B cell (primary cell): ENCODE measurements at regions not wholly inside any gene's neighbourhood (a gene's known extent, or its start where the extent isn't known, plus 50 kb on each side); places are given as distances from the start of the nearest gene placed in this dataset.

Source experiments
- ATAC-seq: fragments of 200-7000 bp; cut with Tn5 transposase; one replicate; pipeline ENCODE4 v1.10.0; 2021; ENCODE audit warnings: low read depth, mild to moderate bottlenecking, moderate number of reproducible peaks, moderate library complexity
- CTCF ChIA-PET: fragments of 350-600 bp; sonication (Branson Sonifier 250); formaldehyde crosslinking; loops from one replicate; lab custom pipeline; 2021; ENCODE audit warnings: antibody characterized with exemption, inconsistent platforms; lab: Charles Lee
- POLR2A ChIA-PET: fragments of 350-600 bp; sonication (Branson Sonifier 250); formaldehyde crosslinking; loops from one replicate; lab custom pipeline; 2021; ENCODE audit warnings: antibody characterized with exemption; lab: Charles Lee
- DNase-seq: peaks from one replicate; pipeline ENCODE4 v3.0.0; 2013
- H2AFZ ChIP-seq: 2 replicates; pipeline ENCODE4 v1.6.1; 2012; ENCODE audit warnings: mild to moderate bottlenecking, low read depth, low read length; ENCODE audit not compliant: insufficient read depth, poor library complexity, severe bottlenecking
- H3K27ac ChIP-seq, 2 donors: 1 replicate in 1 of 2; 2 replicates in 1 of 2; pipeline ENCODE4 v1.5.1; 2012 to 2013; ENCODE audit warnings: low read length in 2 of 2, mild to moderate bottlenecking in 2 of 2, moderate library complexity in 1 of 2
- H3K27me3 ChIP-seq, 4 experiments: fragments of 200-600 bp in 1 of 4; sonication (generic) in 1 of 4; replicated peaks in 1 of 4; 1 replicate in 2 of 4; 2 replicates in 2 of 4; pipeline versions ENCODE4 v1.6.1 to v1.7.0; 2013 to 2016; ENCODE audit warnings: low read length in 3 of 4, mild to moderate bottlenecking in 2 of 4, mixed read lengths in 1 of 4, moderate library complexity in 1 of 4; ENCODE audit not compliant: insufficient read depth in 4 of 4, control insufficient read depth in 3 of 4; ENCODE audit errors: control extremely low read depth in 1 of 4
- H3K36me3 ChIP-seq, 2 experiments: replicated peaks in 1 of 2; 1 replicate in 1 of 2; 2 replicates in 1 of 2; pipeline versions ENCODE4 v1.6.1 to v1.7.1; 2013; ENCODE audit warnings: low read length in 1 of 2; ENCODE audit not compliant: insufficient read depth in 2 of 2, control insufficient read depth in 1 of 2; ENCODE audit errors: control extremely low read depth in 1 of 2, extremely low read depth in 1 of 2
- H3K4me1 ChIP-seq, 2 donors: fragments of 200-600 bp in 1 of 2; sonication (generic) in 1 of 2; 1 replicate in 1 of 2; 2 replicates in 1 of 2; pipeline versions ENCODE4 v1.5.1 to v1.6.1; 2013 to 2017; ENCODE audit warnings: low read length in 2 of 2; ENCODE audit not compliant: control insufficient read depth in 2 of 2, insufficient read depth in 2 of 2
- H3K4me2 ChIP-seq: replicated peaks from 2 replicates; pipeline ENCODE3; 2012; ENCODE audit warnings: mild to moderate bottlenecking, low read depth, low read length; ENCODE audit not compliant: poor library complexity, severe bottlenecking
- H3K4me3 ChIP-seq, 5 experiments: fragments of 200-600 bp in 1 of 5; sonication (generic) in 1 of 5; 1 replicate in 3 of 5; 2 replicates in 2 of 5; pipeline versions ENCODE4 v1.5.1 to v1.7.0; 2011 to 2016; ENCODE audit warnings: low read length in 4 of 5, mild to moderate bottlenecking in 4 of 5, low read depth in 2 of 5, control low read depth in 1 of 5, moderate library complexity in 1 of 5; ENCODE audit not compliant: insufficient read depth in 1 of 5; ENCODE audit errors: control extremely low read depth in 1 of 5, extremely low read depth in 1 of 5
- H3K79me2 ChIP-seq: fragments of 200-600 bp; sonication (generic); one replicate; pipeline ENCODE4 v1.6.0; 2016; ENCODE audit warnings: low read length; ENCODE audit not compliant: control insufficient read depth, insufficient read depth
- H3K9ac ChIP-seq: fragments of 200-600 bp; sonication (generic); 2 replicates; pipeline ENCODE4 v1.6.1; 2017; ENCODE audit warnings: mild to moderate bottlenecking, low read length, moderate library complexity
- H3K9me3 ChIP-seq, 3 donors: one replicate each; pipeline versions ENCODE4 v1.6.1 to v1.7.1; 2013; ENCODE audit warnings: low read length in 2 of 3; ENCODE audit not compliant: control insufficient read depth in 2 of 3, insufficient read depth in 1 of 3; ENCODE audit errors: control extremely low read depth in 1 of 3
- H4K20me1 ChIP-seq: 2 replicates; pipeline ENCODE4 v1.6.0; 2012; ENCODE audit warnings: mild to moderate bottlenecking, low read length; ENCODE audit not compliant: insufficient read depth, control insufficient read depth, poor library complexity, severe bottlenecking
- H3K27ac Mint-ChIP-seq: one replicate; pipeline ENCODE4 v1.8.0; 2021; ENCODE audit warnings: mixed read lengths
- H3K27me3 Mint-ChIP-seq: one replicate; pipeline ENCODE4 v1.8.0; 2021; ENCODE audit warnings: mixed read lengths
- H3K4me1 Mint-ChIP-seq: one replicate; pipeline ENCODE4 v1.8.0; 2021; ENCODE audit warnings: mixed read lengths
- H3K4me3 Mint-ChIP-seq: one replicate; pipeline ENCODE4 v1.8.0; 2021; ENCODE audit warnings: mixed read lengths
- H3K9me3 Mint-ChIP-seq: one replicate; pipeline ENCODE4 v1.8.0; 2022; ENCODE audit warnings: mixed read lengths; ENCODE audit not compliant: insufficient read depth
- CTCF ChIP-seq: fragments of 200-600 bp; IDR thresholded peaks from one replicate; pipeline ENCODE4 v1.8.0; 2022; ENCODE audit warnings: antibody characterized with exemption, mild to moderate bottlenecking
- EZH2 ChIP-seq: IDR thresholded peaks from 2 replicates; pipeline ENCODE4 v1.6.1; 2012; ENCODE audit warnings: borderline replicate concordance, low read depth, mild to moderate bottlenecking, moderate library complexity, low read length; ENCODE audit not compliant: insufficient read depth, poor library complexity, severe bottlenecking
- WGBS: methylation state at CpG from one replicate; pipeline ENCODE4 v1.1.5; 2013; ENCODE audit warnings: missing lambda C conversion rate; ENCODE audit not compliant: insufficient coverage; 5-methylcytosine and 5-hydroxymethylcytosine counted together
- intact Hi-C: fragments of 100-400 bp; cut with micrococcal nuclease; formaldehyde crosslinking; loops from one replicate; pipeline ENCODE4 v1.10.0; 2022

- ChIA-PET CTCF (no interaction called here), POLR2A (no interaction called here)
- H3K36me3 ChIP-seq: no peaks in the 10 kb centered on the region
- H3K4me2 ChIP-seq: no peak overlapping the region
- no peaks in the 10 kb centered on the region for H3K9me3 ChIP-seq
- H3K27ac ChIP-seq: no peak overlapping the region
- DNase-seq (no peak), ATAC-seq (no peak)
- H3K4me1 ChIP-seq: no peaks in the 10 kb centered on the region
- H3K9ac ChIP-seq: no peak overlapping the region
- H3K4me3 ChIP-seq: no peak overlapping the region
- no peak overlapping the region for H2AFZ ChIP-seq
- no peaks in the 10 kb centered on the region for H3K27me3 Mint-ChIP-seq
- no peak overlapping the region for H3K27ac Mint-ChIP-seq
- no peaks in the 10 kb centered on the region for H3K4me1 Mint-ChIP-seq
- H3K79me2 ChIP-seq: no peaks in the 10 kb centered on the region
- no peaks in the 10 kb centered on the region for H4K20me1 ChIP-seq
- no CpG with 5 or more reads among the region's 2 CpGs for WGBS
- intact Hi-C loops: no loop called here
- H3K4me3 Mint-ChIP-seq: no peak overlapping the region
- H3K27me3 ChIP-seq: no peaks in the 10 kb centered on the region
- TF ChIP-seq CTCF: no peak
- no peak for TF ChIP-seq EZH2
- H3K9me3 Mint-ChIP-seq: no peaks in the 10 kb centered on the region
These were observed 716.4 kb upstream of the MARCKS start for GRCh38 chr6:113140721-113141120.

GRCh38 chr6:113141901-113142300 is 715.2 kb upstream of the MARCKS start:
- WGBS: 80% methylated on average over 1 of the region's 2 CpGs
- no peak for TF ChIP-seq CTCF
- no peak for TF ChIP-seq EZH2
- H3K4me1 ChIP-seq: no peaks in the 10 kb centered on the region
- H2AFZ ChIP-seq: no peak overlapping the region
- H3K27ac ChIP-seq: no peak overlapping the region
- no peak for DNase-seq
- no peaks in the 10 kb centered on the region for H3K27me3 Mint-ChIP-seq
- H4K20me1 ChIP-seq: no peaks in the 10 kb centered on the region
- H3K9ac ChIP-seq: no peak overlapping the region
- ChIA-PET POLR2A (no interaction called here), CTCF (no interaction called here)
- intact Hi-C loops: no loop called here
- no peaks in the 10 kb centered on the region for H3K36me3 ChIP-seq
- no peak overlapping the region for H3K4me3 Mint-ChIP-seq
- ATAC-seq: no peak
- no peaks in the 10 kb centered on the region for H3K9me3 Mint-ChIP-seq
- no peak overlapping the region for H3K27ac Mint-ChIP-seq
- H3K9me3 ChIP-seq: no peaks in the 10 kb centered on the region
- H3K4me2 ChIP-seq: no peak overlapping the region
- H3K4me3 ChIP-seq: no peak overlapping the region
- no peaks in the 10 kb centered on the region for H3K27me3 ChIP-seq
- H3K79me2 ChIP-seq: no peaks in the 10 kb centered on the region
- H3K4me1 Mint-ChIP-seq: no peaks in the 10 kb centered on the region
